Thyroid gland (tissue), 4 donors: ENCODE measurements at regions not wholly inside any gene's neighbourhood (a gene's known extent, or its start where the extent isn't known, plus 50 kb on each side); places are given as distances from the start of the nearest gene placed in this dataset.

ENCODE experiments used
- DNase-seq, 2 donors: peaks; one replicate each; pipeline ENCODE4 v3.0.0-alpha.2; 2019
- H3K27ac ChIP-seq, 3 donors: fragments of 200-600 bp; sonication (generic); 1 replicate in 2 of 3; 2 replicates in 1 of 3; pipeline ENCODE4 v1.5.1; 2016 to 2019; ENCODE audit warnings: mild to moderate bottlenecking in 1 of 3, moderate library complexity in 1 of 3
- H3K27me3 ChIP-seq: fragments of 200-600 bp; sonication (generic); one replicate; pipeline ENCODE4 v1.5.1; 2019
- H3K36me3 ChIP-seq, 2 donors: fragments of 200-600 bp; sonication (generic); one replicate each; pipeline ENCODE4 v1.5.1; 2016 to 2019
- H3K4me1 ChIP-seq, 2 donors: fragments of 200-600 bp; sonication (generic); one replicate each; pipeline ENCODE4 v1.5.1; 2017 to 2019
- H3K4me3 ChIP-seq, 3 donors: fragments of 200-600 bp; sonication (generic); replicated peaks in 1 of 3; 1 replicate in 2 of 3; 2 replicates in 1 of 3; pipeline ENCODE4 v1.5.1; 2016; ENCODE audit warnings: mild to moderate bottlenecking in 1 of 3
- H3K9me3 ChIP-seq: fragments of 200-600 bp; sonication (generic); one replicate; pipeline ENCODE4 v1.5.1; 2017
- POLR2A ChIP-seq, 2 donors: fragments of 450-650 bp; IDR thresholded peaks; one replicate each; pipeline ENCODE4 v1.6.1; 2017; ENCODE audit warnings: antibody characterized with exemption in 2 of 2, mild to moderate bottlenecking in 2 of 2, moderate library complexity in 1 of 2
- WGBS, 2 donors: methylation state at CpG; one replicate each; pipeline ENCODE4 v1.1.5; 2017; 5-methylcytosine and 5-hydroxymethylcytosine counted together
- intact Hi-C: fragments of 100-400 bp; cut with DNase I; formaldehyde crosslinking; loops from one replicate; pipeline ENCODE4 v1.15.1; 2023
- TF ChIP-seq, protein P1 (sequence below), 6 experiments: fragments of 200-600 bp in 3 of 6; fragments of 450-650 bp in 3 of 6; sonication (generic) in 3 of 6; IDR thresholded peaks; one replicate each; pipeline ENCODE4 v1.5.1; 2016 to 2019; ENCODE audit warnings: antibody characterized with exemption in 6 of 6, mild to moderate bottlenecking in 2 of 6, inconsistent platforms in 1 of 6, moderate library complexity in 1 of 6

DNA sequence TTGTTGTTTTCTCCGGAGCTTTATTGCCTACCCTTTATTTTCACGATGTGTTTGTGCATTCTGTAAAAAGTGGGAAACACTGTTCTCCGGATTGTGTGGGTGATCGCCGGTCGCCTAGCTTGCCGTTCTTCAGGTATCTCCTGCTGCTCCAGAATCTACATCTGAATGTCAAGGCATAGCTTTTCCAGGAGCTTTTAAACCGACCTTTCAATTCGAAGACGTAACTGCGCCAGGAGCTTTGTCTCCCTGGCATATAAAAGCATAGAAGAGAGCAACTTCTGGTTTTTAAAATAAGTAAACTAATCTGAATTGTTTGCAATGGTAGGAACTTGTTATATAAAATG lies 96.0 kb downstream of the HFE start:
- H3K27me3 ChIP-seq, result no peaks in the 10 kb centered on the region
- DNase-seq, result no peak
- peaks cover 3 to 4% of the 10 kb centered on the region in 2 donors for H3K4me1 ChIP-seq
- WGBS, 2 donors, result 2% methylated on average over 11 of the region's 11 CpGs
- H3K36me3 ChIP-seq, result no peaks in the 10 kb centered on the region
- peak overlapping the region in 2 of 3 donors; percentile 1 to 25 for H3K4me3 ChIP-seq
- intact Hi-C loops, result loop anchor here (10.0 kb wide), 1 partner anchor 58 kb away; a partner anchor contains a TSS
- no peak for TF ChIP-seq POLR2A (IDR thresholded peaks at IDR 0.05)
- TF ChIP-seq, protein P1, sequence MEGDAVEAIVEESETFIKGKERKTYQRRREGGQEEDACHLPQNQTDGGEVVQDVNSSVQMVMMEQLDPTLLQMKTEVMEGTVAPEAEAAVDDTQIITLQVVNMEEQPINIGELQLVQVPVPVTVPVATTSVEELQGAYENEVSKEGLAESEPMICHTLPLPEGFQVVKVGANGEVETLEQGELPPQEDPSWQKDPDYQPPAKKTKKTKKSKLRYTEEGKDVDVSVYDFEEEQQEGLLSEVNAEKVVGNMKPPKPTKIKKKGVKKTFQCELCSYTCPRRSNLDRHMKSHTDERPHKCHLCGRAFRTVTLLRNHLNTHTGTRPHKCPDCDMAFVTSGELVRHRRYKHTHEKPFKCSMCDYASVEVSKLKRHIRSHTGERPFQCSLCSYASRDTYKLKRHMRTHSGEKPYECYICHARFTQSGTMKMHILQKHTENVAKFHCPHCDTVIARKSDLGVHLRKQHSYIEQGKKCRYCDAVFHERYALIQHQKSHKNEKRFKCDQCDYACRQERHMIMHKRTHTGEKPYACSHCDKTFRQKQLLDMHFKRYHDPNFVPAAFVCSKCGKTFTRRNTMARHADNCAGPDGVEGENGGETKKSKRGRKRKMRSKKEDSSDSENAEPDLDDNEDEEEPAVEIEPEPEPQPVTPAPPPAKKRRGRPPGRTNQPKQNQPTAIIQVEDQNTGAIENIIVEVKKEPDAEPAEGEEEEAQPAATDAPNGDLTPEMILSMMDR (IDR thresholded peaks at IDR 0.05), result no peak
- no peaks in the 10 kb centered on the region for H3K9me3 ChIP-seq
- peak overlapping the region; percentile 69 to 89 (median 75) for H3K27ac ChIP-seq

DNA sequence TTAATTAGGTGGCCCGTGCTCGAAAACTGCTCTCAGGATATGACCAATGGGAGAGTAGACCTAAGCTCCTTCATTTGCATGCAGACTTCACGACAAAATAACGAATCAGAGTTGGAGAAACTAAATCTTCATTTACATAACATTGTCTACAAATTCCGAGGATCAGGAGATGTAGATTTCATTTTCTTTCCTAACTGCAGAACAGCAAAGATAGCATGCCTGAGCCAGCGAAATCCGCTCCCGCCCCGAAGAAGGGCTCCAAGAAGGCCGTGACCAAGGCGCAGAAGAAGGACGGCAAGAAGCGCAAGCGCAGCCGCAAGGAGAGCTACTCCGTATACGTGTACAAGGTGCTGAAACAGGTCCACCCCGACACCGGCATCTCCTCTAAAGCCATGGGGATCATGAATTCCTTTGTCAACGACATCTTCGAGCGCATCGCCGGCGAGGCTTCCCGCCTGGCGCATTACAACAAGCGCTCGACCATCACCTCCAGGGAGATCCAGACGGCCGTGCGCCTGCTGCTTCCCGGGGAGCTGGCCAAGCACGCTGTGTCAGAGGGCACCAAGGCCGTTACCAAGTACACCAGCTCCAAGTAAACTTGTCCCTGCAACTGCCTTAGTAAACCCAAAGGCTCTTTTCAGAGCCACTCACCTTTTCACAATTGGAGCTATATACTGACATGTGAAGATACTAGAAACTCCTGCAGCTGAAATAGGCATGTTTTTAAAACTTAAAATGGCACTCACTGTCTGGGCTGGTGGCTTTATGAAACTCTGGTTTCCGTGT lies 96.5 kb downstream of the HFE start:
- intact Hi-C loops, result loop anchor here (10.0 kb wide), 1 partner anchor 59 kb away; a partner anchor contains a TSS
- TF ChIP-seq, protein P1 (IDR thresholded peaks at IDR 0.05), result no peak
- TF ChIP-seq POLR2A (IDR thresholded peaks at IDR 0.05), result peak; percentile 27 to 95
- WGBS, 2 donors, result 1 to 2% methylated on average over 19 to 31 of the region's 36 CpGs

DNA sequence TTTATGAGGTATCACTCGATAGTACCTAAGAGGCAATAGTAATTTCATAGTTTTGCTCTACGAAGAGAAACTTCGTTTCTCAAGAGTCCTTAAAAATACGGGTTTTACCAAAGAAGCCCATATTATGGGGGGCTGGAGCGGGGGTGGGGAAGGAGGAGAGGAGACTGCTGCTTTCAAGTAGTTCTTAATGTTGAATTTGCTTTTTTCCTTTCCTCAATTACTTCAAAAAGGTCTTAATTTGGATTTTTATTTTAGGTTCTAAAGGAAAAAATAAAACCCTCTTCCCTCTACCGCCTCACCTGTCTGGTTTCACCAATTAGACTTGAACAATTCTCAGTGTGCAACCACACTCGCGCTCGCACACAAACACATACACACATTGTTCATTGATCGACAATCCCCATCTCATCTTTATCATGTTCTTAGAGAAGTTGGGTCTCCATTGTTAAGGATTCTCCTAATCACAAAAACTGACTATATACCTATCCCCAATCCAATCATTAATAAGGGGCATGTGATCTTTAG lies 97.2 kb downstream of the HFE start:
- H3K4me1 ChIP-seq, result peaks cover 3 to 4% of the 10 kb centered on the region in 2 donors
- H3K9me3 ChIP-seq, result no peaks in the 10 kb centered on the region
- no peaks in the 10 kb centered on the region for H3K27me3 ChIP-seq
- no peak for TF ChIP-seq POLR2A (IDR thresholded peaks at IDR 0.05)
- TF ChIP-seq, protein P1 (IDR thresholded peaks at IDR 0.05), result no peak
- H3K27ac ChIP-seq, result peak overlapping the region; percentile 67 to 89 (median 75)
- intact Hi-C loops, result loop anchor here (10.0 kb wide), 1 partner anchor 60 kb away; a partner anchor contains a TSS
- WGBS, 2 donors, result 42 to 45% methylated on average over 10 of the region's 10 CpGs
- DNase-seq, result no peak
- H3K36me3 ChIP-seq, result no peaks in the 10 kb centered on the region
- H3K4me3 ChIP-seq, result peak overlapping the region in 1 of 3 donors; percentile 25

More for the DNA sequence above, 96.5 kb downstream of the HFE start:
- peak; percentile 68 to 71 for DNase-seq
- H3K4me3 ChIP-seq, result peak overlapping the region in 2 of 3 donors; percentile 25 to 30
- H3K36me3 ChIP-seq, result no peaks in the 10 kb centered on the region
- no peaks in the 10 kb centered on the region for H3K9me3 ChIP-seq
- no peaks in the 10 kb centered on the region for H3K27me3 ChIP-seq
- peaks cover 3 to 4% of the 10 kb centered on the region in 2 donors for H3K4me1 ChIP-seq
- peak overlapping the region; percentile 69 to 89 (median 75) for H3K27ac ChIP-seq

DNA sequence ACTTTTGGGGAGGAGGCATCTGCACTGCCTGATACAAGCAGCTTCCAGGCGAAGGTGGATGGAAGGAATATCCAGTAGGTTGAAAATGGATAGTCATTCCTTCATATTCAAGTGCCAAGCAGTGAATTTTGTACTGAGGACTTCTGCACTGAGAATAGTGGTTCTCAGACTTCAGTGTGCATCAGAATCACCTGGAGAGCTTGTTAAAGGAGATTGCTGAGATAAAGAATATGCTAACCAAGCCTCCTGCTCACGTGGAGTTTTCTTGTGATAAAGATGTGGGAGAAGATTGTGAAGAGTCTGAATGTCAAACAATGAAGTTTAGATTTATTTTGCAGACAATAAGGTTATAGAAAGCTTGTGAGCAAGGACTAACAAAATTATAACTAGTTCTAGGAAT lies 97.8 kb downstream of the HFE start:
- Histone ChIP-seq H3K27me3 (no peaks in the 10 kb centered on the region), H3K27ac (no peak overlapping the region), H3K4me3 (no peak overlapping the region), H3K4me1 (peaks cover 3 to 4% of the 10 kb centered on the region in 2 donors), H3K36me3 (no peaks in the 10 kb centered on the region), H3K9me3 (no peaks in the 10 kb centered on the region)
- intact Hi-C loops, result loop anchor here (10.0 kb wide), 1 partner anchor 60 kb away; a partner anchor contains a TSS
- 76 to 86% methylated on average over 2 of the region's 2 CpGs for WGBS, 2 donors
- no peak for DNase-seq
- TF ChIP-seq, protein P1 (IDR thresholded peaks at IDR 0.05), result no peak
- no peak for TF ChIP-seq POLR2A (IDR thresholded peaks at IDR 0.05)

DNA sequence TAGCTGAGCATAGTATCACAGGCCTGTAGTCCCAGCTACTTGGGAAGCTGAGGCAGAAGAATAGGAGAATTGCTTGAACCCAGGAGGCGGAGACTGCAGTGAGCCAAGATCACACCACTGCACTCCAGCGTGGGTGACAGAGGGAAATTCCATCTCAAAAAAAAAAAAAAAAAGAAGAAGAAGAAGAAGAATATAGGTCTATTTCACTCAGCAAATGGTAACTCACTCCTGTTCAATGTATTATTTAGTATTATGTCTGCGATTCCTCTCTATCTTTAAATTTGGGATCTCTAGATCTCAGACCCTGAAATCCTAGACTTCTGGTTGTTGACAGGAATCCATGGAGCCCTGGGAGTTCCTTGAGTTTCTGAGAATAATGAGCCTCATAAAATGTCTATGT lies 98.6 kb downstream of the HFE start:
- Histone ChIP-seq H3K27me3 (no peaks in the 10 kb centered on the region), H3K4me1 (peaks cover 3 to 4% of the 10 kb centered on the region in 2 donors), H3K36me3 (no peaks in the 10 kb centered on the region), H3K9me3 (no peaks in the 10 kb centered on the region), H3K27ac (no peak overlapping the region), H3K4me3 (no peak overlapping the region)
- WGBS, 2 donors, result 95 to 96% methylated on average over 3 of the region's 3 CpGs
- DNase-seq, result no peak
- no peak for TF ChIP-seq POLR2A (IDR thresholded peaks at IDR 0.05)
- TF ChIP-seq, protein P1 (IDR thresholded peaks at IDR 0.05), result no peak
- intact Hi-C loops, result loop anchor here (10.0 kb wide), 1 partner anchor 61 kb away; a partner anchor contains a TSS
